Mesothelial cell of epicardium (in vitro differentiated cells): ENCODE measurements at regions not wholly inside any gene's neighbourhood (a gene's known extent, or its start where the extent isn't known, plus 50 kb on each side); places are given as distances from the start of the nearest gene placed in this dataset.
"Not testable (repeated sequence)": the region's sequence is repeated elsewhere in the genome, so short reads cannot be mapped to it uniquely, and the experiment has no call there.

Source experiments
- DNase-seq, 2 experiments: peaks; one replicate each; pipeline ENCODE4 v3.0.0; 2021; ENCODE audit warnings: low spot score in 2 of 2; ENCODE audit not compliant: unreplicated experiment in 2 of 2
- H3K27ac Mint-ChIP-seq: 2 replicates; pipeline ENCODE4 v1.8.0; 2021; ENCODE audit warnings: mixed read lengths
- H3K27me3 Mint-ChIP-seq: 2 replicates; pipeline ENCODE4 v1.8.0; 2021; ENCODE audit warnings: low read depth, mixed read lengths
- H3K36me3 Mint-ChIP-seq: 2 replicates; pipeline ENCODE4 v1.8.0; 2021; ENCODE audit warnings: mixed read lengths
- H3K4me1 Mint-ChIP-seq: 2 replicates; pipeline ENCODE4 v1.8.0; 2021; ENCODE audit warnings: mixed read lengths
- H3K4me3 Mint-ChIP-seq: 2 replicates; pipeline ENCODE4 v1.8.0; 2021; ENCODE audit warnings: mild to moderate bottlenecking, moderate library complexity, mixed read lengths
- H3K9me3 Mint-ChIP-seq: 2 replicates; pipeline ENCODE4 v1.8.0; 2021; ENCODE audit warnings: mixed read lengths
- CTCF ChIP-seq: fragments of 200-600 bp; sonication (generic); IDR thresholded peaks from one replicate; pipeline ENCODE4 v1.5.0; 2021; ENCODE audit warnings: antibody characterized with exemption; ENCODE audit not compliant: unreplicated experiment

- H3K4me3 Mint-ChIP-seq, result no peak overlapping the region
- H3K27me3 Mint-ChIP-seq, result peaks cover 88% of the 10 kb centered on the region
- no peaks in the 10 kb centered on the region for H3K4me1 Mint-ChIP-seq
- no peak for DNase-seq
- TF ChIP-seq CTCF, result no peak
- no peaks in the 10 kb centered on the region for H3K36me3 Mint-ChIP-seq
- no peaks in the 10 kb centered on the region for H3K9me3 Mint-ChIP-seq
- no peak overlapping the region for H3K27ac Mint-ChIP-seq
These were observed 83.0 kb downstream of the RRAGC start for GRCh38 chr1:38776466-38777065.

DNA sequence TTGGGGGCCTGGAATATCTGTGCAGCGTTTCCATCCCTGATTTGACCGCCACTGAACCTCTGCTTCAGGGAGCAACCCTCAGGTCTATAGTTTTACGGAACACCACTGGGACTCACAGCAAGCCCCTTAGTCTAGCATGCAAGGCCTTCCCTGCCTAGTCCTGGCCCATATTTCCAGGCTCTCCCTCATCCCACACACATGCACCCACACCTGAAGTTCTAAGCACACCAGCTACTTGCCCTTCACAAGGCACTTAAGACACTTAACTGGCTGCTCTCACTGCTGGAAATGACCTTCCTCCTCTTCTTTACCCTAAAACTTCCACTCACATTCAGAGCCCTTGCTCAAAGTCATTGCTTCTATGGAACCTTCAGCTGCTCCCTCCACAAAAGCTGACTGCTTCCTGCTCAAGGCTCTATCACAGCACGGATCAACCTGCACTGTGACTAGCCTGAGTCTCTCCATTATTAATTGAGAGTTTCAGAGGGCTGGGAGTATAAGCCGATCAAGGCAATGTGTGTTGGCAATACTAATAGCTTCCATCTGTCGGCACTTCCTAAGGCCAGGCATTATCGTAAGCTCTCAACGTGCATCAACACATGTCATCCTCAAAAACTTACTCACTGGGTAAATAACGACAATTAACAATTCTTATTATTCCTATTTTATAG lies 84.3 kb downstream of the RRAGC start:
- no peak for DNase-seq
- Mint-ChIP-seq H3K27me3 (peaks cover 83% of the 10 kb centered on the region), H3K9me3 (no peaks in the 10 kb centered on the region), H3K27ac (no peak overlapping the region), H3K36me3 (no peaks in the 10 kb centered on the region), H3K4me3 (no peak overlapping the region), H3K4me1 (no peaks in the 10 kb centered on the region)
- no peak for TF ChIP-seq CTCF

DNA sequence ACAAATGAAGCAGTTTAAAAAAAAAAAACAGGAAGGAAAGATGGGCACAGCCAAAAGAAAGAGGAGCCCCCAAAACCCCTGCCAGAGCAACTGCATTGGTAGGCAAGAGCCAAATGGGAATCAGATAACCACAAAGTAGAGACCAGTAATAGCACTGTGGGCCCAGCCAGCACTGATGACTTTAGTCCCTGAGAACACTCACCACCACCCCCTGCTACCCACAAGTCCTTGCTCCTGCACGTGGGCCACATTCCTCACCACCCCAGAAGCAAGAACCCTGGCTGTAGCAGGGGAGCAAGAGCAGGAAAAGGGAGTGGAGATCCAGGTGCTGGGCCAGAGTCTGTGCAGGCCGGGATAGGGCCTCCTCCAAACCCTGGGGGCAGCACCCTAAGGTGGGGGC lies 86.1 kb downstream of the RRAGC start:
- Mint-ChIP-seq H3K9me3 (no peaks in the 10 kb centered on the region), H3K27ac (no peak overlapping the region), H3K4me3 (no peak overlapping the region), H3K4me1 (no peaks in the 10 kb centered on the region), H3K36me3 (no peaks in the 10 kb centered on the region), H3K27me3 (peaks cover 74% of the 10 kb centered on the region)
- DNase-seq, result no peak
- no peak for TF ChIP-seq CTCF

DNA sequence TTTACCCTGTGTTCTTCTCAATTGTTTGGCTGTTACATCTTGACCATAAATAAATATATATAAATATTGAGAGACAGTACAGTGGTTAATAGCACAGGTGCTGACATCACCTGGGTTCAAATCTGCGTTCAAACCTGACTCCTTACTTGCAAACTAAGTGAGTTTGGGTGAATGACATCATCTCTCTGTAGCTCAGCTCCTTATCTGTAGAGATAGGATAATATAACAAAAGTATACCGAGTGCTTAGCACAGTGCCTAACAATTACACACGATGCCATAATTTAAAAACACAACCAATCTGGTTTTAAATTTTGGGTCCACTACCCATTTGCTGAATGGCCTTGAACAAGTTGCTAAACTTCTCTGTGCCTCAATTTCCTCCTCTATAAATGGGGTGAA lies 86.6 kb downstream of the RRAGC start:
- H3K4me3 Mint-ChIP-seq, result no peak overlapping the region
- H3K27ac Mint-ChIP-seq, result no peak overlapping the region
- no peaks in the 10 kb centered on the region for H3K4me1 Mint-ChIP-seq
- no peak for DNase-seq
- no peak for TF ChIP-seq CTCF
- H3K36me3 Mint-ChIP-seq, result no peaks in the 10 kb centered on the region
- H3K9me3 Mint-ChIP-seq, result no peaks in the 10 kb centered on the region
- peaks cover 74% of the 10 kb centered on the region for H3K27me3 Mint-ChIP-seq

- Mint-ChIP-seq H3K4me1 (no peaks in the 10 kb centered on the region), H3K27me3 (peaks cover 74% of the 10 kb centered on the region), H3K36me3 (no peaks in the 10 kb centered on the region), H3K9me3 (no peaks in the 10 kb centered on the region), H3K4me3 (no peak overlapping the region), H3K27ac (no peak overlapping the region)
- no peak for TF ChIP-seq CTCF
- no peak for DNase-seq
These were observed 87.5 kb downstream of the RRAGC start for GRCh38 chr1:38772026-38772425.

GRCh38 chr1:38770516-38771173 lies 88.9 kb downstream of the RRAGC start:
- peaks cover 69% of the 10 kb centered on the region for H3K27me3 Mint-ChIP-seq

More at GRCh38 chr1:38770516-38771173, 88.9 kb downstream of the RRAGC start:
- H3K9me3 Mint-ChIP-seq, H3K27ac Mint-ChIP-seq, H3K4me1 Mint-ChIP-seq, H3K4me3 Mint-ChIP-seq, H3K36me3 Mint-ChIP-seq, DNase-seq: not testable (repeated sequence)
